ENCODE measurements at regions not wholly inside any gene's neighbourhood (a gene's known extent, or its start where the extent isn't known, plus 50 kb on each side); places are given as distances from the start of the nearest gene placed in this dataset.

- DNase-seq (ENCODE audit: low spot score) = no peak
Measured at GRCh38 chr2:150162241-150162942, 325.1 kb downstream of the RND3 start.

DNA sequence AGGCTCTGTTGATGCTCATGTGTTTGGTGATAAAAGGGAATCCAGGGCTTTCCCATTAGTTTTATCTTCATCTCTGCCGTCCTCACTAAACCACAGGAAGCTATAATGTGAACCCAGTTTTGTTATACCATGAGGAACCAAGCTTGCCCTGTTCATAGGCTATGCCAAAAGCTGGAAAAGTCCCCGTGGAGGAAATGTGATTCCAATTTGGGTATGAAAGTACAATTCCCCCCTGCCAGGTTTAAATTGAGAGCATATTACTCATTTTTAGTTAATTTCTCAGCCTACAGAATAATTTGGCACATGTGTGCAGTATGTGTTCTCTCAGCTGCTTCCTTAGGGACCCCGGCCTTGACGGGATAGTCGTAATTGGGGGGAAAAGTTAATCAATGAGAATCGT lies 327.4 kb downstream of the RND3 start:
- no peak for DNase-seq (ENCODE audit: low spot score)

DNA sequence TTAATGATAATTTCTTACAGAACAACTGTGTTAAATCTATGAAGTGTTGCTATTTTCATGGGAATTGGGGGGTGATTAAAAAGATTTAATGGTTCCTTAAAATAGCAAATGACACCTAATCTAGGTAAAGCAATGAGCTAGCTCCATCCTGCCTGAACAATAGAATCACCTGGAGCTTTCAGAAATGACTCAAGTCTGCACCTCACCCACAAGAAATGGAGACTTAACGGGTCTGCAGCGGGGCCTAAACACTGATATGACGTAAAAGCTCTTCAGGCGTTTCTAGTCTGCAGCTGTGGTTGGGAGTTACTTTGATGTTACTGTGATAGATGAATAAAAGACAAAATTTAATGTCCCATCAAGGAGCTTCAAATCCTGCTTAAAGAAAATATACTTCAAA lies 328.2 kb downstream of the RND3 start:
- DNase-seq (ENCODE audit: low spot score) = no peak

GRCh38 chr2:150156876-150157275 lies 330.6 kb downstream of the RND3 start:
- DNase-seq (ENCODE audit: low spot score) = no peak

GRCh38 chr2:150156415-150156814 lies 331.1 kb downstream of the RND3 start:
- no peak for DNase-seq (ENCODE audit: low spot score)

GRCh38 chr2:150154308-150154797 lies 333.1 kb downstream of the RND3 start:
- DNase-seq (ENCODE audit: low spot score) = no peak

DNA sequence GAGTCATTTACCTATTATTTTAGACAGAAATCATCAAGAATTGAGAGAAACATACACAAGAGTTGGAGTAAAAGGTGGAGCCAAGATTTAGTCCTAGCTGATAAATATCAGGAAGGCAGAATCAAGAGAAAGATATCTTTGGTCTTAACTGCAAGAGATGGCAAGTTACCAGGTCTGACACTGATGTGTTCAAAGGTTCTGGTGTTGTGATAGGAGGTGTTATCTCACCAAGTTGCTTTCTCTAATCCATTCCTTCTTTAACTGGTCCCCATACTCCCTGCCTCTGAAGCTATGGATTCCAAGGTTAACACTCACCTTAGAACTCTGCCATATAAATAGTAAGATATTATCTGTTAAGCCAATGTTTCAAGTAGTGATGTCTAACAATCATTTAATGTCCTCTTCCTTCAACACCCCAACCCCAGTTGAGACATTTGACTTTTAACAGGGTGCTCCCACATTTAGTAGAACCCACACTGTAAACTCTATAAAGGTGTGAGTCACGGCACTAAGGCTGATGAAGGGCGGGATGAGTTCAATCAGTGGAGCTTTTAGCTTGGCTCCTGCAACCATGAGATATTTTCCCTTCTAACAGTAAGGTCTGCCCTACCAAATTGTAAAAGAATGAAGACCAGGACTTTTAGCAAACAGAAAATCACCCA lies 333.7 kb downstream of the RND3 start:
- no peak for DNase-seq (ENCODE audit: low spot score)

GRCh38 chr2:150152230-150152629 lies 335.2 kb downstream of the RND3 start:
- no peak for DNase-seq (ENCODE audit: low spot score)

DNA sequence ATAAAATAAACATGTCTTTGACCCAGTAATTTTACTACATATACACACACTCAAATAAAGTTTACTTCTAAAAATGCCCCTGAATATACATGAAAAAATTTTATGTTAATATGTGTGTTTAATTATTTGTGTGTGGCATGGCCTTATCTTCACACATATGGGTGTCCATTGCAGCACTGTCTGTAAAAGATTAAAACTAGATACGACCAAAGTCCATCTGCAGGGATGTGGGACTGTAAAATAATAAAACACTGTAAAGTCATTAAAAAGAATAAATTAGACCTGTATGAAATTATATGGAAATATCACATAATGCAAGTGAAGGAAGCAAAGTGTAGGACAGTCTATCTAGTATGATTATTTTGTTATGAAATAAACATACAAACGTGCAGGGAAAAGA lies 337.3 kb downstream of the RND3 start:
- DNase-seq (ENCODE audit: low spot score) = no peak

GRCh38 chr2:150147889-150148683 lies 339.4 kb downstream of the RND3 start:
- no peak for DNase-seq (ENCODE audit: low spot score)

DNA sequence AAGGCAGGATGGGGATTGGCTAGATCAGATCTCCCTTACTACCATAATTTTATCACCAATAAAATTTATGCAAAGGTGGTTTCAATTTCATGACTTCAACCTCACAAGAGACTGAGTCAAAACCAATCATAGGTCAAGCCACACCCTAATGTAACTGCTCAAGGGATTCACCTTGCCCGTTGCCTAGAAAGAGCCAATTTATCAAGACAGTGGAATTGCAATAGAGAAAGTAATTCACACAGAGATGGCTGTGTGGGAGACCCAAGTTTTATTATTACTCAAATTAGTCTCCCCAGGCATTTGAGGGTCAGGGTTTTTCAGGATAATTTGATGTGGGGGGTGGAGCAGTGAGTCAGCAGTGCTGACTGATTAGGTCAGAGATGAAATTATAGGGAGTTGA lies 340.6 kb downstream of the RND3 start:
- DNase-seq (ENCODE audit: low spot score) = no peak

DNA sequence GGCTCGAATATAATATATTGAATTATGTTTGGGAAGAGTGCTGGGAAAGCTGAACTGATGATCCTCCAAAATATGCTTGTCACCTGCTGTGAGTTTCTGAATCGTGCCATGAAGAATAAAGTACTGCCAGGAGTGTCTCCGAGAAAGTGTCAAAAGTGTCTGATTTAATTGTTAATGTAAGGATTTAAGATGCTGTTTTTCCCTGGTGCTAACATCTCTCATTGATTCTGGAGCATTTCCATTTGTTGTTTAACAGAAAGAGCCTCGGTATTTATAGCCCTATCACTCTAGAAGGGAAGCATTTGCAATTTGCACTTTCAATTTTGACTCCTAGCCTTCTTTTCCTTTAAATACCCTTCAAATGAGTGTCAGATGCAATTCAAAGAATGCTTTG lies 342.2 kb downstream of the RND3 start:
- DNase-seq (ENCODE audit: low spot score) = no peak

DNA sequence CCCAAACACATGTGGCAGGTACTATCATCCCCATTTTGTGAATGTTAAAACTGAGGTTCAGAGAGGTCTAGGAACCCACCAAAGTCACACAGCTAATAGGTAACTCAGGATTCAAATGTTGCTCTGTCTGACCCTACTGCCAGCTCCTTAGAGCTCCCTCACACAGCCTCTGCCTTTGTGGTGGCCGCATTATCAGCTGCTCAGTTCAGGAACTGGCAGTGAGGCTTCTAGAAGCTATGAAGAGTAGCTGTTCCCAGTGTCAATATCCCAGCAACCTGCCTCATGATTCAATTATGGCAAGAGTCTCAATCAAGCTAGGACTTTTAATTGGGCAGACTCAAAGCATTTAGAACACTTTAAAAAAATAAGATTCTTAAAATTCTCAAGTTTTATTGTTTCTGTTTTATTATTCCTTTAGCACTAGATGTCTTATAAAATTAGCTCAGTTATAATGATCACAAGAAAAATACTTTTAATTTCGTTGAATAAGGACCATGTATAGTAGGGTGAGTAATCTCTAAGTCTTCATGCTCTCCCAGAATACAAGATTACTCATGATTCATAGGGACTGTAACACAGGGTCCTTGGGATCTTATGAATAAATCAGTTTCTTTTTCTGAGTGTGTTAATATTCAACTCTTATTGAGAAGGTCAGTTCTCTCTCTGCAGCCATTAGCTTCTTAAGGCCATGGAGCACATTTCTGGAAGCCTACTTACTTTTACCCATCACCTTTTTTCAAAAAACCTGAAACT lies 342.7 kb downstream of the RND3 start:
- no peak for DNase-seq (ENCODE audit: low spot score)

- no peak for DNase-seq (ENCODE audit: low spot score)
Measured at GRCh38 chr2:150143087-150143536, 344.4 kb downstream of the RND3 start.

DNA sequence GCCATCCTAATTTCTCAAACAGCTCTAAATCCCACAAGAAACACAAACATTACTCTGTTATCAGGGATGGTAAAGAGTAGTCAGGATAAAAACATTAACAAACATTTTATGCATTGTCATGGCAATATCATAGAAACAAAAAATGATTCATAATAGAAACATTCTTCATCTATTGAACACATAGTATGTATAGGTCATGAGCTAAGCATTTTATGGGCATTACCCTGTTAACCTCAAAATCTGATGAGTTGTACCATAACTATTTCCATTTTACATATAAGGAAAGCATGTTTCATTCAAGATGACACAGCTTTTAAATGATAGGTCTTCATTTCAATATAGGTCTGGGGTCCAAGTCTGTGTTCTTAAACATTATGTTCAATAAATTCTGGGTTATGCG lies 344.9 kb downstream of the RND3 start:
- no peak for DNase-seq (ENCODE audit: low spot score)

DNA sequence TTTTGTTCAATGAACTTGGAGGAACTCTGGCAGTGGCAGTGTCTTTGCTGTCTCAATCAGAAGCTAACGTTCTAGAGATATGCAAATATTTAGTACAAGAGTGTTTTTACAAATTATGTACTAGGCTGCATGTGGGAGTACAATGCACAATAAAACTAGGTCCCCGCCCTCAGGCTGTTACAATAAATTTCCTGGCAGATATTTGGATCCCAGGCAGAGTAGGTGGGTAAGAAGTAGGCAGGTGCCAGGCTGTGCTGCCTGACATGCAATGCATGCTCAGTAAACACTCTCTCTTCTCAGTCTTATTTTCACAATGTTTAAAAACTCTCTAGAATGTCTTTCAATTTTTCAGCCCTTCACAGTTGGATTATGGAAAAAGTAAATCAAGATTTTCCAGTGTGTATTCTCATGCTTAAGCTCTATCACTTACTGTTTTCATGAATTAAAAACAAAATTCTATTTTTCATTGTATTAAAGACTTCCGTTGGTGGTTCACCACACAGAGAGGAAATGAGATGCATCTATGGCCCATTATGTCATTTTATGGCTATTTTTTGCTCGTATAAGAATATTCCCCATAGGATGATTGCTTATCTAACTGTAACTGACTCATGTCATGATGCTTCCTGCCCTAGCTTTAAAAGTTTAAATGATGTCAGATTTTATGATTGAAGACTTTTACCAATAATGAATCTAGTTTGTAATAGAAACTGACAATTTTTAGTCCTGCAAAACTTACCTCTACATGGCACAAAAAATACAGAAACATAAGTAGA lies 346.1 kb downstream of the RND3 start:
- DNase-seq (ENCODE audit: low spot score) = no peak

GRCh38 chr2:150140777-150141176 lies 346.7 kb downstream of the RND3 start:
- no peak for DNase-seq (ENCODE audit: low spot score)

GRCh38 chr2:150138587-150138986 lies 348.9 kb downstream of the RND3 start:
- no peak for DNase-seq (ENCODE audit: low spot score)

DNA sequence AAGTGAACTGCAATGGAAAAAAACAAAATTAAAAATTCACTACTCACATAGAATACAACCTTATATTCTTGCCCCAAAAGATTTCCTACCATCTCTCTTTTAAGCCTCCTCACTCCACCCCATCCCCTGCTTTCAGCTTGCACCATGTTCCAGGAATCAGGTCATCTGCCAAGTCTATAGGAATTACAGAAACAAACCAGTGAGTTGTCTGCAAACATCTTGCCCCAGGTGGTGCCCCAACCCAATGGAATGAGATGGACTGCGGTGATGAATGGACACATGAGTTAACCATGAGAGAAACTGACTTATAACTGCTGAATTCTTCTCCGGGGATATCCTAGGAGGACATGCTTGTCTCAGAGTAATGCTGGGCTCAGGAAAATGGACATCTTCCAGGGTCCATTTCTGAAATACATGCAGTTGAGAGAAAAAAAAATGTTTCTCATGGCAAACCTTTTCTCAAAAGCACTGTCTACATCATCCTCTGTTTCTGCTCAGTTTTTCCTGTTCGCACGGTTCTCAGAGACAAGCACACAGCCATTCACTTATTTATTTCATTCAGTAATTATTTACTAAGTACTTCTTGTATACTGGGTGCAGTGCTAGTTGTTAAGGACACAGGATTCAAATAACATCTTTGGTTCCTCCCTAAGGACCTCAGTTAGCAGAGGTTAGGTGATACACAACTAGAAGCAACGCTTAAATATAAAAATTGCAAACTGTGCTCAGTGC lies 350.0 kb downstream of the RND3 start:
- no peak for DNase-seq (ENCODE audit: low spot score)

GRCh38 chr2:150136893-150137292 lies 350.6 kb downstream of the RND3 start:
- DNase-seq (ENCODE audit: low spot score) = no peak

GRCh38 chr2:150136401-150136800 lies 351.1 kb downstream of the RND3 start:
- no peak for DNase-seq (ENCODE audit: low spot score)

Measured in AG08396 (cell line).